Tibial nerve (tissue), 4 donors: ENCODE measurements at regions not wholly inside any gene's neighbourhood (a gene's known extent, or its start where the extent isn't known, plus 50 kb on each side); places are given as distances from the start of the nearest gene placed in this dataset.

Experiments used
- EP300 ChIP-seq, 2 donors: sonication (generic); formaldehyde crosslinking; IDR thresholded peaks; one replicate each; pipeline ENCODE4 v1.6.1; 2017; ENCODE audit warnings: antibody characterized with exemption in 2 of 2, mild to moderate bottlenecking in 1 of 2
- POLR2A ChIP-seq, 2 donors: fragments of 450-650 bp; IDR thresholded peaks; one replicate each; pipeline ENCODE4 v1.6.1; 2017; ENCODE audit warnings: antibody characterized with exemption in 2 of 2, mild to moderate bottlenecking in 2 of 2, moderate library complexity in 2 of 2
- TF ChIP-seq, protein P1 (sequence below), 5 experiments: fragments of 200-600 bp in 3 of 5; fragments of 450-650 bp in 2 of 5; sonication (generic) in 3 of 5; IDR thresholded peaks; one replicate each; pipeline ENCODE4 v1.5.1; 2016 to 2019; ENCODE audit warnings: antibody characterized with exemption in 5 of 5, mild to moderate bottlenecking in 3 of 5, moderate library complexity in 2 of 5

DNA sequence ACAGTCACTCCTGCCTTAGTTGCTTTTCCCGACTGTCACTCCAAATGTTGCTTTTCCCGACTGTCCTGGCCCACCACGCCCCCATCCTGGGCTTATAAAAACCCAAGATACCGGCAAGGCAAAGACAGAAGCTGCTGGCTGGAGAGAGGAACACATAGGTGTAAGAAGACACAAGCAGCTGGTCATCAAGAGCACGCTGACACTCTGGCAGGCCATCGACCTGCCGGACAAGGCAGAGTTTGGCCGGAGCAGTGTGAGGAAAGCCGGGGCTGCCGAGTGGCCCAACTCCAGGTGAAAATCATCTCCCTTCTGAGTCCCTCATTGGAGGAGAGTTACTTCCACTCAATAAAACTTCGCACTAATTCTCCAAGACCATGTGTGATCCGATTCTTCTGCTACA, 349.5 kb downstream of the SLITRK1 start:
- TF ChIP-seq, protein P1, sequence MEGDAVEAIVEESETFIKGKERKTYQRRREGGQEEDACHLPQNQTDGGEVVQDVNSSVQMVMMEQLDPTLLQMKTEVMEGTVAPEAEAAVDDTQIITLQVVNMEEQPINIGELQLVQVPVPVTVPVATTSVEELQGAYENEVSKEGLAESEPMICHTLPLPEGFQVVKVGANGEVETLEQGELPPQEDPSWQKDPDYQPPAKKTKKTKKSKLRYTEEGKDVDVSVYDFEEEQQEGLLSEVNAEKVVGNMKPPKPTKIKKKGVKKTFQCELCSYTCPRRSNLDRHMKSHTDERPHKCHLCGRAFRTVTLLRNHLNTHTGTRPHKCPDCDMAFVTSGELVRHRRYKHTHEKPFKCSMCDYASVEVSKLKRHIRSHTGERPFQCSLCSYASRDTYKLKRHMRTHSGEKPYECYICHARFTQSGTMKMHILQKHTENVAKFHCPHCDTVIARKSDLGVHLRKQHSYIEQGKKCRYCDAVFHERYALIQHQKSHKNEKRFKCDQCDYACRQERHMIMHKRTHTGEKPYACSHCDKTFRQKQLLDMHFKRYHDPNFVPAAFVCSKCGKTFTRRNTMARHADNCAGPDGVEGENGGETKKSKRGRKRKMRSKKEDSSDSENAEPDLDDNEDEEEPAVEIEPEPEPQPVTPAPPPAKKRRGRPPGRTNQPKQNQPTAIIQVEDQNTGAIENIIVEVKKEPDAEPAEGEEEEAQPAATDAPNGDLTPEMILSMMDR (IDR thresholded peaks at IDR 0.05): no peak
- TF ChIP-seq POLR2A (IDR thresholded peaks at IDR 0.05) (no peak), EP300 (IDR thresholded peaks at IDR 0.05) (no peak)
